K562 (cell line): ENCODE measurements at regions not wholly inside any gene's neighbourhood (a gene's known extent, or its start where the extent isn't known, plus 50 kb on each side); places are given as distances from the start of the nearest gene placed in this dataset.

Source experiments
- E4F1 ChIP-seq: fragments of 250-450 bp; sonication (Bioruptor Pico); IDR thresholded peaks from 2 replicates; pipeline ENCODE4 v1.5.0; 2021; ENCODE audit warnings: mild to moderate bottlenecking, borderline replicate concordance
- FOSL1 ChIP-seq: fragments of 200-800 bp; sonication (Bioruptor generic); conservative IDR thresholded peaks from 2 replicates; pipeline ENCODE4 v1.6.1; 2016; ENCODE audit warnings: missing genetic modification characterization, missing compliant biosample characterization
- FOXJ2 ChIP-seq: fragments of 200-800 bp; sonication (Bioruptor generic); IDR thresholded peaks from 2 replicates; pipeline ENCODE4 v1.6.1; 2016; ENCODE audit warnings: missing genetic modification characterization, missing compliant biosample characterization
- GATA2 ChIP-seq: sonication (generic); formaldehyde crosslinking; IDR thresholded peaks from 2 replicates; pipeline ENCODE4 v1.4.0; 2020; ENCODE audit warnings: mild to moderate bottlenecking, missing genetic modification reagents
- HIVEP1 ChIP-seq: fragments of 250-450 bp; sonication (Bioruptor Pico); IDR thresholded peaks from 2 replicates; pipeline ENCODE4 v1.4.0; 2020; ENCODE audit warnings: mild to moderate bottlenecking
- HMGXB4 ChIP-seq: sonication (generic); formaldehyde crosslinking; IDR thresholded peaks from 2 replicates; pipeline ENCODE4 v1.8.1; 2023; ENCODE audit warnings: mild to moderate bottlenecking, missing genetic modification reagents
- JUND ChIP-seq, 2 experiments: IDR thresholded peaks; 2 replicates in 1 of 2; 3 replicates in 1 of 2; pipeline ENCODE4 v1.6.1; 2011; ENCODE audit warnings: borderline replicate concordance in 2 of 2, low read depth in 2 of 2, low read length in 2 of 2, improper control_type of control experiment in 1 of 2, missing biosample characterization in 1 of 2, missing genetic modification characterization in 1 of 2, missing genetic modification reagents in 1 of 2
- MAFG ChIP-seq: fragments of 450-650 bp; conservative IDR thresholded peaks from 2 replicates; pipeline ENCODE4 v1.6.1; 2016; ENCODE audit warnings: missing genetic modification characterization, missing compliant biosample characterization
- MYNN ChIP-seq, 2 experiments: sonication (generic); formaldehyde crosslinking in 1 of 2; IDR thresholded peaks; 2 replicates each; pipeline versions ENCODE4 v1.5.0 to v1.6.1; 2016 to 2020; ENCODE audit warnings: antibody characterized with exemption in 1 of 2, missing genetic modification reagents in 1 of 2
- NCOA6 ChIP-seq: fragments of 450-650 bp; IDR thresholded peaks from 2 replicates; pipeline ENCODE4 v1.6.1; 2017; ENCODE audit warnings: mild to moderate bottlenecking
- NELFE ChIP-seq: IDR thresholded peaks from 2 replicates; pipeline ENCODE4 v1.6.1; 2011; ENCODE audit warnings: mild to moderate bottlenecking; ENCODE audit not compliant: insufficient read depth, insufficient read length
- PHF20 ChIP-seq: fragments of 450-650 bp; IDR thresholded peaks from 2 replicates; pipeline ENCODE4 v1.6.1; 2018; ENCODE audit not compliant: partially characterized antibody
- PRDM10 ChIP-seq: fragments of 450-650 bp; IDR thresholded peaks from 2 replicates; pipeline ENCODE4 v1.6.1; 2018; ENCODE audit not compliant: partially characterized antibody
- SRSF7 ChIP-seq: fragments of 200-400 bp; formaldehyde crosslinking; optimal IDR thresholded peaks from 2 replicates; pipeline ENCODE3; 2017; ENCODE audit warnings: mild to moderate bottlenecking, low read depth, low read length
- STAT6 ChIP-seq: sonication (generic); formaldehyde crosslinking; IDR thresholded peaks from 2 replicates; pipeline ENCODE4 v1.8.1; 2023; ENCODE audit warnings: mild to moderate bottlenecking, missing genetic modification reagents
- TARDBP ChIP-seq: fragments of 450-650 bp; IDR thresholded peaks from 2 replicates; pipeline ENCODE4 v1.6.1; 2016
- TRIM28 ChIP-seq: fragments of 450-650 bp; IDR thresholded peaks from 2 replicates; pipeline ENCODE4 v1.6.1; 2017
- U2AF1 ChIP-seq: fragments of 200-400 bp; formaldehyde crosslinking; optimal IDR thresholded peaks from 2 replicates; pipeline ENCODE3; 2017; ENCODE audit warnings: mild to moderate bottlenecking, low read depth, low read length, moderate library complexity
- ZNF12 ChIP-seq: sonication (generic); formaldehyde crosslinking; IDR thresholded peaks from 2 replicates; pipeline ENCODE4 v1.4.0; 2020; ENCODE audit warnings: mild to moderate bottlenecking, missing genetic modification reagents
- ZNF311 ChIP-seq: fragments of 250-450 bp; sonication (Bioruptor Pico); IDR thresholded peaks from 2 replicates; pipeline ENCODE4 v1.4.0; 2020; ENCODE audit warnings: mild to moderate bottlenecking, moderate library complexity

- no peak for TF ChIP-seq STAT6 (CRISPR knock-in tag)
- TF ChIP-seq NELFE: no peak
- no peak for TF ChIP-seq MAFG
- no peak for TF ChIP-seq NCOA6
- TF ChIP-seq HIVEP1: peak; percentile 49; the same call in 1 of the 2 replicates
- no peak for TF ChIP-seq MYNN (IDR thresholded peaks at IDR 0.05)
- TF ChIP-seq MYNN (CRISPR knock-in tag; IDR thresholded peaks at IDR 0.05): no peak
- no peak for TF ChIP-seq SRSF7
- no peak for TF ChIP-seq TARDBP
- TF ChIP-seq JUND (IDR thresholded peaks at IDR 0.05; ENCODE audit: borderline replicate concordance, low read depth, low read length): no peak
- TF ChIP-seq JUND (tag; IDR thresholded peaks at IDR 0.05; ENCODE audit: borderline replicate concordance, low read depth, low read length): no peak
- no peak for TF ChIP-seq ZNF12 (CRISPR knock-in tag)
- TF ChIP-seq PRDM10: no peak
- TF ChIP-seq E4F1 (CRISPR knock-in tag): no peak
- TF ChIP-seq ZNF311 (CRISPR knock-in tag): peak; percentile 16; the same call in 1 of the 2 replicates
- TF ChIP-seq HMGXB4 (CRISPR knock-in tag): no peak
- no peak for TF ChIP-seq PHF20
- TF ChIP-seq U2AF1: no peak
- TF ChIP-seq FOSL1 (tag): no peak
- TF ChIP-seq FOXJ2 (tag): peak; percentile 98
- no peak for TF ChIP-seq GATA2 (CRISPR knock-in tag)
- no peak for TF ChIP-seq TRIM28
Observed at GRCh38 chr10:21097926-21098355, 200.8 kb upstream of the NEBL start (continued).
